MM.1S (cell line): ENCODE measurements at regions not wholly inside any gene's neighbourhood (a gene's known extent, or its start where the extent isn't known, plus 50 kb on each side); places are given as distances from the start of the nearest gene placed in this dataset.

Experiments used
- EZH2 ChIP-seq: fragments of 300-600 bp; sonication (generic); optimal IDR thresholded peaks from 2 replicates; pipeline ENCODE3; 2017; ENCODE audit warnings: low read depth, mild to moderate bottlenecking, antibody characterized with exemption, low read length, mixed read lengths
- TF ChIP-seq, protein P1 (sequence below): fragments of 300-600 bp; sonication (generic); IDR thresholded peaks from 2 replicates; pipeline ENCODE4 v1.5.1; 2016; ENCODE audit warnings: antibody characterized with exemption, low read length, mixed read lengths

GRCh38 chr14:40936861-40937260 is 669.8 kb upstream of the LRFN5 start:
- TF ChIP-seq, protein P1, sequence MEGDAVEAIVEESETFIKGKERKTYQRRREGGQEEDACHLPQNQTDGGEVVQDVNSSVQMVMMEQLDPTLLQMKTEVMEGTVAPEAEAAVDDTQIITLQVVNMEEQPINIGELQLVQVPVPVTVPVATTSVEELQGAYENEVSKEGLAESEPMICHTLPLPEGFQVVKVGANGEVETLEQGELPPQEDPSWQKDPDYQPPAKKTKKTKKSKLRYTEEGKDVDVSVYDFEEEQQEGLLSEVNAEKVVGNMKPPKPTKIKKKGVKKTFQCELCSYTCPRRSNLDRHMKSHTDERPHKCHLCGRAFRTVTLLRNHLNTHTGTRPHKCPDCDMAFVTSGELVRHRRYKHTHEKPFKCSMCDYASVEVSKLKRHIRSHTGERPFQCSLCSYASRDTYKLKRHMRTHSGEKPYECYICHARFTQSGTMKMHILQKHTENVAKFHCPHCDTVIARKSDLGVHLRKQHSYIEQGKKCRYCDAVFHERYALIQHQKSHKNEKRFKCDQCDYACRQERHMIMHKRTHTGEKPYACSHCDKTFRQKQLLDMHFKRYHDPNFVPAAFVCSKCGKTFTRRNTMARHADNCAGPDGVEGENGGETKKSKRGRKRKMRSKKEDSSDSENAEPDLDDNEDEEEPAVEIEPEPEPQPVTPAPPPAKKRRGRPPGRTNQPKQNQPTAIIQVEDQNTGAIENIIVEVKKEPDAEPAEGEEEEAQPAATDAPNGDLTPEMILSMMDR, result no peak
- TF ChIP-seq EZH2, result no peak
